DMS53 treated with DMSO at 0.1 percent for 48 hours (cell line): ENCODE measurements at regions not wholly inside any gene's neighbourhood (a gene's known extent, or its start where the extent isn't known, plus 50 kb on each side); places are given as distances from the start of the nearest gene placed in this dataset.
"Not testable (repeated sequence)": the region's sequence is repeated elsewhere in the genome, so short reads cannot be mapped to it uniquely, and the experiment has no call there.

Experiments used
- DNase-seq: peaks from one replicate; lab custom pipeline; 2025; ENCODE audit not compliant: unreplicated experiment; lab: John Stamatoyannopoulos, UW

DNA sequence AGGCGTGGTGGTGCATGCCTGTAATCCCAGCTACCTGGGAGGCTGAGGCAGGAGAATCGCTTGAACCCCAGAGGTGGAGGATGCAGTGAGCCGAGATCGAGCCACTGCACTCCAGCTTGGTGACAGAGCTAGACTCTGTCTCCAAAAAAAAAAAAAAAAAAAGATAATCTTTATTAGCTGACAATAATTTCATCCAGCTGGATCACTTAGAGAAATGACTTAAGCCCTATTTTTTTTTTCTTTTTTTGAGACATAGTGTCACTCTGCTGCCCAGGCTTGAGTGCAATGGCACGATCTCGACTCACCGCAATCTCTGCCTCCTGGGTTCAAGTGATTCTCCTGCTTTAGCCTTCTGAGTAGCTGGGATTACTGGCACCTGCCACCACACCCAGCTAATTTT, 51.6 kb upstream of the MAP4K4 start:
- not testable (repeated sequence) for DNase-seq

- no peak for DNase-seq
Measured at GRCh38 chr2:101644842-101645383, 52.6 kb upstream of the MAP4K4 start.

- DNase-seq, result no peak
Measured at GRCh38 chr2:101643004-101643524, 54.4 kb upstream of the MAP4K4 start.

DNA sequence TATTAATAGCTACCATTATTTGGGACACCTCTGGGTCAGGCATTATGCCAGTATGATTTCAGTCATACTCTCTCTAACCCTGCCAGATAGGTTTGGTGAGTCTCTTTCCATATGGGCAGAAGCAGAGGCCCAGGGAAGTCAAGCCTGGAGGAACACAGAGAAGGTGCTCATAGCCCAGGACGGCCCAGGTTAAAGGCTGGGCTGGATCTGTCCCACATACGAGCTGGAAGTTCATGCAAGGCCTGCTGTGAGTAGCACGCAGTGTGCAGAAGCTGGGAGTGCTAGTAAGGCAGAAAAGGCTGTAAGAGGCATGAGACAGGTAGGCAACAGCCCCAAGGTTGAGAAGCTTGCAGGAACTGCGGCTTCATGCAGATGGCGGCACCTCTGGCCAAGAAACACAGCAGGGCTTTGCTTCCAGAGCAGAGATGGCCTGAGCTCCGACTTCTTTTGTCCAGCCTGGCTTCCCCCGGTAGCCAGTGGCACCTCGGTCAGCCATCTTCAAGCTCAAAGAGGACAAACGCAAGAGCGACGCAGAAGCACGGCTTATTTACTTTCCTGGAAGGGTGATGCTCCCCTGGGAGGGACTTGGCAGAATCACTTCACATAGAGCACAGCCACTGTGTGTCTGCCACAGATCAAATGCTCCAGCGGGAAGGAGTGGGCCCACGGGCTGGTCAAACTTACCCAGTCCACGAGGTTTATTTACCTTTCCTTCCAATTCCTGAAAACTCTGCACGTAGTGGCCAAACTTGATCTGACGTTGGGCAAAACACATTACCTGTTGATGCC, 58.5 kb upstream of the MAP4K4 start:
- no peak for DNase-seq

- no peak for DNase-seq
Measured at GRCh38 chr2:101638181-101638711, 59.3 kb upstream of the MAP4K4 start.

- peak; percentile 66 for DNase-seq
Measured at GRCh38 chr2:101630224-101630949, 67.1 kb upstream of the MAP4K4 start.

DNA sequence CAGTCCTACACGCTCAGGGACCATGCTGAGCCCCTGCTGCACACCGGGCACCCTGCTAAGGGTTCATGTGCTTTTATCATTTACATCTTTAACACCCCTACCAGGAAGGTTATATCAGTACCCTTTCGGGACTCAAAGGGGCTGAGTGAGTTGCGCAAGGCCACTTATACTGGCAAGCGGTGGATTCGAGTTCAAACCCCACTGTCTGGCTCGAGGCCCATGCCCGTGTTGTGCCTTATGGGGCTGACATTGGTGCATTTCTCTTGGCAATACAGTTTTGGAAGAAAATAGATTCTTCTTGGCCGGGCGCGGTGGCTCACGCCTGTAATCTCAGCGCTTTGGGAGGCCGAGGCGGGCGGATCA, 69.5 kb upstream of the MAP4K4 start:
- DNase-seq, result no peak

DNA sequence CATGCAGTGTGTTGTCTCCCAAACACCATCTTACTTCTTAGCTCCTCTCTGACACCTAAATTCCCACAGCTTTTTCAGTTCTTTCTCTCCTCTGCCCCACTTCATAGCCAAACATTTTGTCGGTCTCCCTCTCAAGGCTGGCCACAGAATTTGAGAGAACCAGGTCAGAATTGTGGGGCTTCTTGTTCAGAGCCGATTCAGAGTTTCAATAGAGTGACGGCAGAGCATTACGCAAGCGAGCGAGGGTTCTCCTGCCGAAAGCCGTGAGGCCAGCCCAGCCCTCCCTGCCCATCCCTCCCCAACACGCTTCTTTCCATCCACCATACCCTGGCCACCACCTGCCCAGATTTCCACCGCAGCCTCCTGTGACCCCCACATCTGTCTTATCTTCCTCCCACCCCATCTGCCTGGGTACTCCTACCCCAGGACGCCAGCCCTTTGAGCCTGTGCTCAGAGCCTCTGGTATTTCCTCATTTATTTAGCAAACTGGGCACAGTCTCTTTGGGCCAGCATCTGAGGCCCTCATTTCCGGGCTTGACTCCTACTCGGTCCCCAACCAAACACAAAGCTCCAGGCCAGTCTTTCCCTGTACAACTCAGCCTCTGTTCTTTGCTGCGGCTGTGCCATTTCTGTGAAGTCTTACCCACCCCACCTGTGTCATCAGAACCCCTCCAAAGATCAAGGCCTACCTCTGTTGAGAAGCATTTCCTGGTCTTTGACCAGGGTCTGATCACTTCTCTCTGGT, 70.0 kb upstream of the MAP4K4 start:
- no peak for DNase-seq

- not testable (repeated sequence) for DNase-seq
Measured at GRCh38 chr2:101625814-101626213, 71.7 kb upstream of the MAP4K4 start.

GRCh38 chr2:101625387-101625786, 72.1 kb upstream of the MAP4K4 start:
- no peak for DNase-seq

DNA sequence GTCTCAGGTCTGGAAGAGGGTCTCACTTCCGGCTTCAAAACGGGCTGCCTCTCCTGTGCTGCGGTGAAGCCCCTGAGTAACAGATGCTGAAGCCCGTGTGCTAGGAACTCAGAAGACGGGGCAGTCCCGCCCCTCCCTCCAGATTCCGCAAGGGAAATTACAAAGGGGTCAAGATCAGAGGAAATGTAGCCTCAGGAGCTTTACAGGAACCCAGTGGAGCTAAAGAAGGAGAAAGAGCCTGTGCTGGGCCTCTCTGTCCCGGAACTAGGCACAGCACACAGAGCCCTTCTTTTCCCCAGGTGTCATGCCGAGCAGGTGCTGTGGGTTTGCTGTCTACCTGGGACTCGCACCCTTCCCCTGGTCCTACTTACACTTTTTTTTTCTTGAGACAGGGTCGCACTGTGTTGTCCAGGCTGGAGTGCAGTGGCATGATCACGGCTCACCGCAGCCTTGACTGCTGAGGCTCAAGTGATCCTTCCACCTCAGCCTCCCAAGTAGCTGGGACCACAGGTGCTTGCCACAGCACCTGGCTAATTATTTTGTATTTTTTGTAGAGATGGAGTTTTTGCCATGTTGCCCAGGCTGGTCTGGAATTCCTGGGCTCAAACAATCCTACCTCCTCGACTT, 72.7 kb upstream of the MAP4K4 start:
- no peak for DNase-seq

DNA sequence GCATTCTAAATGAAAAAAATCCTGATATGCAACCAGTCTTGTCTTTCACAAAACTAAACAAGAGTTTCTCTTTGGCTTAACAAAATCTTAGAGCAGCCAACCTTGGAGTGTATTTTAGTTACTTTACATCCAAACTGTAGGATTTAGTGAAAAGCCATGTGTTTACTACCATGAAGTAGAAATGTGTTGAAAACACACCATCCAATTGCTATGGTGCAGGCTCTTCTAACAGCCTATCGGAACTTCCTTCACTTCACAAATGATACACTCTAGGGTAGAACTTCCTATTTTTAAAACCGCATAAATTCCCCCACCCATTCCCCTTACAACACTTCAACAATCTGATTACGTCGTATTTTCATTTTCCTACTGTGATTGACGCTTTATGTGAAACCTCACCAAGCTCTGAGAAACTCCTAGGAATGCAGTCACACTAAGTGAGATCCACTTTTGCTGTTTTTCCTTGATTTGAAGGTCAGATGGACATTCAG, 74.4 kb upstream of the MAP4K4 start:
- no peak for DNase-seq

- DNase-seq, result no peak
Measured at GRCh38 chr2:101622210-101623030, 75.1 kb upstream of the MAP4K4 start.

GRCh38 chr2:101619191-101619591, 78.3 kb upstream of the MAP4K4 start:
- no peak for DNase-seq

GRCh38 chr2:101617796-101618195, 79.7 kb upstream of the MAP4K4 start:
- DNase-seq, result no peak

- no peak for DNase-seq
Measured at GRCh38 chr2:101617188-101617587, 80.3 kb upstream of the MAP4K4 start.

- no peak for DNase-seq
Measured at GRCh38 chr2:101614127-101614759, 83.3 kb upstream of the MAP4K4 start.

GRCh38 chr2:101613056-101613704, 84.3 kb upstream of the MAP4K4 start:
- no peak for DNase-seq

- DNase-seq, result no peak
Measured at GRCh38 chr2:101612019-101612418, 85.5 kb upstream of the MAP4K4 start.
